Liver (tissue), 8 donors: ENCODE measurements at regions not wholly inside any gene's neighbourhood (a gene's known extent, or its start where the extent isn't known, plus 50 kb on each side); places are given as distances from the start of the nearest gene placed in this dataset.

ENCODE experiments used
- DNase-seq: peaks from one replicate; pipeline ENCODE4 v3.0.0-alpha.2; 2017; ENCODE audit warnings: low spot score
- H3K27ac ChIP-seq, 2 donors: one replicate each; pipeline ENCODE4 v1.7.0; 2013; ENCODE audit warnings: inconsistent platforms in 2 of 2, low read length in 2 of 2, control low read depth in 1 of 2, low read depth in 1 of 2, mild to moderate bottlenecking in 1 of 2
- H3K27me3 ChIP-seq, 4 donors: one replicate each; pipeline versions ENCODE4 v1.6.1 to v1.7.0; 2013; ENCODE audit warnings: low read length in 3 of 4, inconsistent platforms in 1 of 4, mild to moderate bottlenecking in 1 of 4, moderate library complexity in 1 of 4; ENCODE audit not compliant: control insufficient read depth in 4 of 4, insufficient read depth in 4 of 4
- H3K36me3 ChIP-seq, 4 donors: one replicate each; pipeline versions ENCODE4 v1.6.1 to v1.7.0; 2013; ENCODE audit warnings: low read length in 3 of 4, mild to moderate bottlenecking in 3 of 4, low read depth in 1 of 4, moderate library complexity in 1 of 4; ENCODE audit not compliant: control insufficient read depth in 4 of 4, insufficient read depth in 3 of 4
- H3K4me1 ChIP-seq, 4 donors: one replicate each; pipeline versions ENCODE4 v1.6.1 to v1.7.0; 2013; ENCODE audit warnings: low read length in 3 of 4, mild to moderate bottlenecking in 3 of 4, moderate library complexity in 1 of 4; ENCODE audit not compliant: control insufficient read depth in 4 of 4, insufficient read depth in 4 of 4
- H3K4me3 ChIP-seq, 3 donors: one replicate each; pipeline versions ENCODE4 v1.6.1 to v1.7.0; 2013; ENCODE audit warnings: low read length in 3 of 3, control low read depth in 1 of 3, low read depth in 1 of 3, mild to moderate bottlenecking in 1 of 3
- H3K9ac ChIP-seq, 2 donors: one replicate each; pipeline ENCODE4 v1.7.0; 2013; ENCODE audit warnings: low read length in 2 of 2, mild to moderate bottlenecking in 2 of 2, moderate library complexity in 2 of 2, control low read depth in 1 of 2, low read depth in 1 of 2
- H3K9me3 ChIP-seq, 4 donors: one replicate each; pipeline versions ENCODE4 v1.6.1 to v1.7.0; 2013; ENCODE audit warnings: low read length in 3 of 4; ENCODE audit not compliant: control insufficient read depth in 4 of 4
- EGR1 ChIP-seq, 2 donors: IDR thresholded peaks; 2 replicates each; pipeline ENCODE4 v1.6.1; 2016 to 2018; ENCODE audit warnings: antibody characterized with exemption in 2 of 2, low read depth in 2 of 2
- FOXA1 ChIP-seq: IDR thresholded peaks from 2 replicates; pipeline ENCODE4 v1.6.1; 2016; ENCODE audit warnings: antibody characterized with exemption
- FOXA2 ChIP-seq: IDR thresholded peaks from 2 replicates; pipeline ENCODE4 v1.6.1; 2016; ENCODE audit warnings: antibody characterized with exemption
- GABPA ChIP-seq, 2 donors: IDR thresholded peaks in 1 of 2; conservative IDR thresholded peaks in 1 of 2; 2 replicates each; pipeline ENCODE4 v1.6.1; 2016; ENCODE audit warnings: antibody characterized with exemption in 2 of 2, mild to moderate bottlenecking in 1 of 2, moderate library complexity in 1 of 2
- HNF4A ChIP-seq, 2 donors: conservative IDR thresholded peaks; 2 replicates each; pipeline ENCODE4 v1.6.1; 2016; ENCODE audit warnings: antibody characterized with exemption in 2 of 2, mild to moderate bottlenecking in 2 of 2
- HNF4G ChIP-seq: IDR thresholded peaks from 2 replicates; pipeline ENCODE4 v1.6.1; 2016; ENCODE audit warnings: antibody characterized with exemption
- JUND ChIP-seq, 2 donors: IDR thresholded peaks; 2 replicates each; pipeline ENCODE4 v1.6.1; 2016; ENCODE audit warnings: antibody characterized with exemption in 2 of 2
- NR2F2 ChIP-seq: IDR thresholded peaks from 2 replicates; pipeline ENCODE4 v1.6.1; 2016; ENCODE audit warnings: antibody characterized with exemption
- RAD21 ChIP-seq, 2 donors: IDR thresholded peaks; 2 replicates each; pipeline ENCODE4 v1.6.1; 2016; ENCODE audit warnings: antibody characterized with exemption in 2 of 2, mild to moderate bottlenecking in 2 of 2
- RXRA ChIP-seq, 2 donors: IDR thresholded peaks; 2 replicates each; pipeline ENCODE4 v1.6.1; 2017 to 2018; ENCODE audit warnings: antibody characterized with exemption in 2 of 2, mild to moderate bottlenecking in 1 of 2
- SP1 ChIP-seq: IDR thresholded peaks from 2 replicates; pipeline ENCODE4 v1.6.1; 2018; ENCODE audit warnings: antibody characterized with exemption, mild to moderate bottlenecking
- TAF1 ChIP-seq: conservative IDR thresholded peaks from 2 replicates; pipeline ENCODE4 v1.6.1; 2016; ENCODE audit warnings: antibody characterized with exemption, mild to moderate bottlenecking
- YY1 ChIP-seq: IDR thresholded peaks from 2 replicates; pipeline ENCODE4 v1.6.1; 2016; ENCODE audit warnings: antibody characterized with exemption, mild to moderate bottlenecking
- WGBS: extraction: QIAGEN DNeasy Blood & Tissue Kit; methylation state at CpG from one replicate; pipeline ENCODE4 v1.1.7; 2013; 5-methylcytosine and 5-hydroxymethylcytosine counted together
- TF ChIP-seq, protein P1 (sequence below): fragments of 150-350 bp; IDR thresholded peaks from 2 replicates; pipeline ENCODE4 v1.5.1; 2017; ENCODE audit warnings: improper control_type of control experiment, low read depth, low read length; ENCODE audit not compliant: missing input control
- TF ChIP-seq, protein P2 (sequence below): IDR thresholded peaks from 2 replicates; pipeline ENCODE4 v1.6.1; 2016; ENCODE audit warnings: antibody characterized with exemption
- TF ChIP-seq, protein P3 (sequence below): IDR thresholded peaks from 2 replicates; pipeline ENCODE4 v1.6.1; 2016; ENCODE audit warnings: antibody characterized with exemption, mild to moderate bottlenecking
- TF ChIP-seq, protein P4 (sequence below): IDR thresholded peaks from 2 replicates; pipeline ENCODE4 v1.6.1; 2016; ENCODE audit warnings: antibody characterized with exemption
- TF ChIP-seq, protein P5 (sequence below): IDR thresholded peaks from 2 replicates; pipeline ENCODE4 v1.6.1; 2016; ENCODE audit warnings: antibody characterized with exemption
- donor health status: healthy.
- donor health status: healthy.
- donor health status: healthy.
- donor health status: healthy.
- donor health status: healthy.

DNA sequence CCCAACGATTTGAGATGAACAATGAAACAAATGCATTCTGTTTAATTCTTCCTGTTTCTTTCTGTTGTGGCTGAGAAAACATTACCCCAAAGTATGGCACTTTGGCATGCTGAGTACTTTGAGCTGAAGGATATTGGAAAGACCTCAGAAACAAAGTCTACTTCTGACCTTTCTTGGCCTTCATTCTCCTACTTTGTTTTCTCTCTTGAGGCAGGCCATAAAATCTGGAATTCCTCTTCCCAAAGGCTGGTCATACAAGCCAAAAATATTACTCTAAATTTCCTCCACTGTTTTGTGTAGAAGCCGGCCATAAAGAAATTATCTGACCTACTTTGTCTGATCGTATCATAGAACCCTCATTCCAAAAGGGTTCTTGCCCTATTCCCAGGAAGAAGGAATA, 1048.2 kb downstream of the TECRL start:
- H3K4me3 ChIP-seq = no peak overlapping the region
- H3K27ac ChIP-seq = no peak overlapping the region
- H3K9ac ChIP-seq = no peak overlapping the region
- peaks cover 0 to under 1% (median 0%) of the 10 kb centered on the region in 4 donors for H3K9me3 ChIP-seq
- H3K27me3 ChIP-seq = no peaks in the 10 kb centered on the region
- no peak for DNase-seq
- no peaks in the 10 kb centered on the region for H3K4me1 ChIP-seq
- TF ChIP-seq FOXA1 = no peak
- no peak for TF ChIP-seq GABPA (IDR thresholded peaks at IDR 0.05 in 1 of 2, conservative IDR thresholded peaks at IDR 0.05 in 1 of 2)
- TF ChIP-seq, protein P1, sequence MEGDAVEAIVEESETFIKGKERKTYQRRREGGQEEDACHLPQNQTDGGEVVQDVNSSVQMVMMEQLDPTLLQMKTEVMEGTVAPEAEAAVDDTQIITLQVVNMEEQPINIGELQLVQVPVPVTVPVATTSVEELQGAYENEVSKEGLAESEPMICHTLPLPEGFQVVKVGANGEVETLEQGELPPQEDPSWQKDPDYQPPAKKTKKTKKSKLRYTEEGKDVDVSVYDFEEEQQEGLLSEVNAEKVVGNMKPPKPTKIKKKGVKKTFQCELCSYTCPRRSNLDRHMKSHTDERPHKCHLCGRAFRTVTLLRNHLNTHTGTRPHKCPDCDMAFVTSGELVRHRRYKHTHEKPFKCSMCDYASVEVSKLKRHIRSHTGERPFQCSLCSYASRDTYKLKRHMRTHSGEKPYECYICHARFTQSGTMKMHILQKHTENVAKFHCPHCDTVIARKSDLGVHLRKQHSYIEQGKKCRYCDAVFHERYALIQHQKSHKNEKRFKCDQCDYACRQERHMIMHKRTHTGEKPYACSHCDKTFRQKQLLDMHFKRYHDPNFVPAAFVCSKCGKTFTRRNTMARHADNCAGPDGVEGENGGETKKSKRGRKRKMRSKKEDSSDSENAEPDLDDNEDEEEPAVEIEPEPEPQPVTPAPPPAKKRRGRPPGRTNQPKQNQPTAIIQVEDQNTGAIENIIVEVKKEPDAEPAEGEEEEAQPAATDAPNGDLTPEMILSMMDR = no peak
- no peak for TF ChIP-seq HNF4G
- TF ChIP-seq JUND (IDR thresholded peaks at IDR 0.05) = no peak
- no peak for TF ChIP-seq YY1
- TF ChIP-seq, protein P2, sequence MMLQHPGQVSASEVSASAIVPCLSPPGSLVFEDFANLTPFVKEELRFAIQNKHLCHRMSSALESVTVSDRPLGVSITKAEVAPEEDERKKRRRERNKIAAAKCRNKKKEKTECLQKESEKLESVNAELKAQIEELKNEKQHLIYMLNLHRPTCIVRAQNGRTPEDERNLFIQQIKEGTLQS = no peak
- TF ChIP-seq EGR1 (IDR thresholded peaks at IDR 0.05; ENCODE audit: low read depth in 2 of 2) = no peak
- TF ChIP-seq, protein P3, sequence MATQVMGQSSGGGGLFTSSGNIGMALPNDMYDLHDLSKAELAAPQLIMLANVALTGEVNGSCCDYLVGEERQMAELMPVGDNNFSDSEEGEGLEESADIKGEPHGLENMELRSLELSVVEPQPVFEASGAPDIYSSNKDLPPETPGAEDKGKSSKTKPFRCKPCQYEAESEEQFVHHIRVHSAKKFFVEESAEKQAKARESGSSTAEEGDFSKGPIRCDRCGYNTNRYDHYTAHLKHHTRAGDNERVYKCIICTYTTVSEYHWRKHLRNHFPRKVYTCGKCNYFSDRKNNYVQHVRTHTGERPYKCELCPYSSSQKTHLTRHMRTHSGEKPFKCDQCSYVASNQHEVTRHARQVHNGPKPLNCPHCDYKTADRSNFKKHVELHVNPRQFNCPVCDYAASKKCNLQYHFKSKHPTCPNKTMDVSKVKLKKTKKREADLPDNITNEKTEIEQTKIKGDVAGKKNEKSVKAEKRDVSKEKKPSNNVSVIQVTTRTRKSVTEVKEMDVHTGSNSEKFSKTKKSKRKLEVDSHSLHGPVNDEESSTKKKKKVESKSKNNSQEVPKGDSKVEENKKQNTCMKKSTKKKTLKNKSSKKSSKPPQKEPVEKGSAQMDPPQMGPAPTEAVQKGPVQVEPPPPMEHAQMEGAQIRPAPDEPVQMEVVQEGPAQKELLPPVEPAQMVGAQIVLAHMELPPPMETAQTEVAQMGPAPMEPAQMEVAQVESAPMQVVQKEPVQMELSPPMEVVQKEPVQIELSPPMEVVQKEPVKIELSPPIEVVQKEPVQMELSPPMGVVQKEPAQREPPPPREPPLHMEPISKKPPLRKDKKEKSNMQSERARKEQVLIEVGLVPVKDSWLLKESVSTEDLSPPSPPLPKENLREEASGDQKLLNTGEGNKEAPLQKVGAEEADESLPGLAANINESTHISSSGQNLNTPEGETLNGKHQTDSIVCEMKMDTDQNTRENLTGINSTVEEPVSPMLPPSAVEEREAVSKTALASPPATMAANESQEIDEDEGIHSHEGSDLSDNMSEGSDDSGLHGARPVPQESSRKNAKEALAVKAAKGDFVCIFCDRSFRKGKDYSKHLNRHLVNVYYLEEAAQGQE = no peak
- no peak for TF ChIP-seq RAD21 (IDR thresholded peaks at IDR 0.05)
- no peak for TF ChIP-seq TAF1
- TF ChIP-seq FOXA2 = no peak
- 60% methylated on average over 3 of the region's 3 CpGs for WGBS
- no peaks in the 10 kb centered on the region for H3K36me3 ChIP-seq

DNA sequence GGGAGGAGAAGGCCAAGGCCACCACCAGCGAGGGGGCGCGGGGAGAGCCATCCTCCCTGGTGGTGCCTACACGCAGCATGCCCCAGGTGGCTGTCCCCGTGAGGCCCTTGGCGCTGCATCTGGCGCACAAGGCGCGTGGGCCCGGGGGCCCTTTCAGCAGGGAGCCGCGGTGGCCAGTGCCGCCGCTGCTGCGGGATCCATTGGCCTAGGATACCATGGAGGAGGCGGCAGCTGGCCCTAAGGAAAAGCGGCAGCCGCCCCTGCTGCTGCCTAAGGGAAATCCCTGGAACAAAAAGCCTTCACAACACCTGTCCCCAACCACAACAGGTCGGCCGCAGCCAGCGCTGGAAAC, 1059.6 kb downstream of the TECRL start:
- no peak for TF ChIP-seq NR2F2
- no peak for TF ChIP-seq RXRA (IDR thresholded peaks at IDR 0.05)
- TF ChIP-seq SP1 = no peak
- TF ChIP-seq EGR1 (IDR thresholded peaks at IDR 0.05; ENCODE audit: low read depth in 2 of 2) = no peak
- TF ChIP-seq FOXA2 = no peak
- no peak for TF ChIP-seq HNF4G
- TF ChIP-seq JUND (IDR thresholded peaks at IDR 0.05) = no peak
- TF ChIP-seq RAD21 (IDR thresholded peaks at IDR 0.05) = no peak
- TF ChIP-seq FOXA1 = no peak
- TF ChIP-seq, protein P2 = no peak
- TF ChIP-seq, protein P4, sequence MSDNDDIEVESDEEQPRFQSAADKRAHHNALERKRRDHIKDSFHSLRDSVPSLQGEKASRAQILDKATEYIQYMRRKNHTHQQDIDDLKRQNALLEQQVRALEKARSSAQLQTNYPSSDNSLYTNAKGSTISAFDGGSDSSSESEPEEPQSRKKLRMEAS = no peak
- TF ChIP-seq GABPA (IDR thresholded peaks at IDR 0.05 in 1 of 2, conservative IDR thresholded peaks at IDR 0.05 in 1 of 2) = no peak
- TF ChIP-seq YY1 = no peak
- TF ChIP-seq, protein P1 = no peak
- no peak for TF ChIP-seq TAF1
- no peak for TF ChIP-seq HNF4A (conservative IDR thresholded peaks at IDR 0.05)
- TF ChIP-seq, protein P5, sequence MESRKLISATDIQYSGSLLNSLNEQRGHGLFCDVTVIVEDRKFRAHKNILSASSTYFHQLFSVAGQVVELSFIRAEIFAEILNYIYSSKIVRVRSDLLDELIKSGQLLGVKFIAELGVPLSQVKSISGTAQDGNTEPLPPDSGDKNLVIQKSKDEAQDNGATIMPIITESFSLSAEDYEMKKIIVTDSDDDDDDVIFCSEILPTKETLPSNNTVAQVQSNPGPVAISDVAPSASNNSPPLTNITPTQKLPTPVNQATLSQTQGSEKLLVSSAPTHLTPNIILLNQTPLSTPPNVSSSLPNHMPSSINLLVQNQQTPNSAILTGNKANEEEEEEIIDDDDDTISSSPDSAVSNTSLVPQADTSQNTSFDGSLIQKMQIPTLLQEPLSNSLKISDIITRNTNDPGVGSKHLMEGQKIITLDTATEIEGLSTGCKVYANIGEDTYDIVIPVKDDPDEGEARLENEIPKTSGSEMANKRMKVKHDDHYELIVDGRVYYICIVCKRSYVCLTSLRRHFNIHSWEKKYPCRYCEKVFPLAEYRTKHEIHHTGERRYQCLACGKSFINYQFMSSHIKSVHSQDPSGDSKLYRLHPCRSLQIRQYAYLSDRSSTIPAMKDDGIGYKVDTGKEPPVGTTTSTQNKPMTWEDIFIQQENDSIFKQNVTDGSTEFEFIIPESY = no peak
- H3K27ac ChIP-seq = no peak overlapping the region
- no peaks in the 10 kb centered on the region for H3K36me3 ChIP-seq
- H3K9me3 ChIP-seq = peaks cover 0 to 12% (median 3%) of the 10 kb centered on the region in 4 donors
- no peak overlapping the region for H3K4me3 ChIP-seq
- H3K9ac ChIP-seq = no peak overlapping the region
- 94% methylated on average over 21 of the region's 21 CpGs for WGBS
- no peaks in the 10 kb centered on the region for H3K27me3 ChIP-seq
- H3K4me1 ChIP-seq = no peaks in the 10 kb centered on the region
- no peak for DNase-seq
